ENCODE measurements at regions not wholly inside any gene's neighbourhood (a gene's known extent, or its start where the extent isn't known, plus 50 kb on each side); places are given as distances from the start of the nearest gene placed in this dataset.

DNA sequence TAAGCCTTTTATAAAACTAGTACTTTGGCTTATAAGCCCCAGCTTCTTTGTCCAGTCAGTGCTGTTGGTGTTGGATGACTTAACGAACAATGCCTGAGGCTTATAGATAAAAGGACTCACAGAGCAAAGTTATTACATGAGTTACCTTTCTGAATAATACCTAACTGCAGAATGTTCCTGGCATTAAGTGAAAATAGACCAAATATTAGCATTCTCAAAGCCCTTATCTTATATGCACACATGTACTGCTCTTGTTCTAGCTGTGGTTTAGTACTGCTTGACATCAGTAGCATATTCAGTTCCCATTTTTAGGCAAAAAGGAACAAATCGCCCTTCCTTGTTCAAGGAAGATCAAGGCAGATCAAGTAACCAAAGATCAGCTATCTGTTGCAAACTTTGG lies 131.6 kb downstream of the ZNF330 start:
- no peaks in the 10 kb centered on the region for H3F3A ChIP-seq (ENCODE audit: control insufficient read depth, insufficient read depth)
- H3K27ac ChIP-seq (ENCODE audit: low read depth, low read length) = no peak overlapping the region
- H3K4me1 ChIP-seq (ENCODE audit: control insufficient read depth, low read length) = no peaks in the 10 kb centered on the region
- H3K36me3 ChIP-seq (ENCODE audit: control insufficient read depth, low read length) = no peaks in the 10 kb centered on the region
- no peaks in the 10 kb centered on the region for H3K79me2 ChIP-seq (ENCODE audit: control insufficient read depth, low read length)
- H4K20me1 ChIP-seq (ENCODE audit: control insufficient read depth, insufficient read depth, low read depth, low read length) = no peaks in the 10 kb centered on the region
- no peaks in the 10 kb centered on the region for H3K9me3 ChIP-seq (ENCODE audit: control insufficient read depth, insufficient read depth, low read length)
- no peaks in the 10 kb centered on the region for H3K9me2 ChIP-seq (replicated peaks; ENCODE audit: control insufficient read depth, low read length)
- H3K4me2 ChIP-seq (ENCODE audit: low read length) = no peak overlapping the region
- TF ChIP-seq, protein P1, sequence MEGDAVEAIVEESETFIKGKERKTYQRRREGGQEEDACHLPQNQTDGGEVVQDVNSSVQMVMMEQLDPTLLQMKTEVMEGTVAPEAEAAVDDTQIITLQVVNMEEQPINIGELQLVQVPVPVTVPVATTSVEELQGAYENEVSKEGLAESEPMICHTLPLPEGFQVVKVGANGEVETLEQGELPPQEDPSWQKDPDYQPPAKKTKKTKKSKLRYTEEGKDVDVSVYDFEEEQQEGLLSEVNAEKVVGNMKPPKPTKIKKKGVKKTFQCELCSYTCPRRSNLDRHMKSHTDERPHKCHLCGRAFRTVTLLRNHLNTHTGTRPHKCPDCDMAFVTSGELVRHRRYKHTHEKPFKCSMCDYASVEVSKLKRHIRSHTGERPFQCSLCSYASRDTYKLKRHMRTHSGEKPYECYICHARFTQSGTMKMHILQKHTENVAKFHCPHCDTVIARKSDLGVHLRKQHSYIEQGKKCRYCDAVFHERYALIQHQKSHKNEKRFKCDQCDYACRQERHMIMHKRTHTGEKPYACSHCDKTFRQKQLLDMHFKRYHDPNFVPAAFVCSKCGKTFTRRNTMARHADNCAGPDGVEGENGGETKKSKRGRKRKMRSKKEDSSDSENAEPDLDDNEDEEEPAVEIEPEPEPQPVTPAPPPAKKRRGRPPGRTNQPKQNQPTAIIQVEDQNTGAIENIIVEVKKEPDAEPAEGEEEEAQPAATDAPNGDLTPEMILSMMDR (IDR thresholded peaks at IDR 0.05; ENCODE audit: low read depth, low read length, poor library complexity, severe bottlenecking) = no peak
- no peak for TF ChIP-seq EZH2phosphoT487 (IDR thresholded peaks at IDR 0.05; ENCODE audit: borderline replicate concordance, low read length)
- no peak overlapping the region for H3K4me3 ChIP-seq (ENCODE audit: low read length)
- H3K27me3 ChIP-seq (ENCODE audit: control insufficient read depth, low read length) = no peaks in the 10 kb centered on the region

DNA sequence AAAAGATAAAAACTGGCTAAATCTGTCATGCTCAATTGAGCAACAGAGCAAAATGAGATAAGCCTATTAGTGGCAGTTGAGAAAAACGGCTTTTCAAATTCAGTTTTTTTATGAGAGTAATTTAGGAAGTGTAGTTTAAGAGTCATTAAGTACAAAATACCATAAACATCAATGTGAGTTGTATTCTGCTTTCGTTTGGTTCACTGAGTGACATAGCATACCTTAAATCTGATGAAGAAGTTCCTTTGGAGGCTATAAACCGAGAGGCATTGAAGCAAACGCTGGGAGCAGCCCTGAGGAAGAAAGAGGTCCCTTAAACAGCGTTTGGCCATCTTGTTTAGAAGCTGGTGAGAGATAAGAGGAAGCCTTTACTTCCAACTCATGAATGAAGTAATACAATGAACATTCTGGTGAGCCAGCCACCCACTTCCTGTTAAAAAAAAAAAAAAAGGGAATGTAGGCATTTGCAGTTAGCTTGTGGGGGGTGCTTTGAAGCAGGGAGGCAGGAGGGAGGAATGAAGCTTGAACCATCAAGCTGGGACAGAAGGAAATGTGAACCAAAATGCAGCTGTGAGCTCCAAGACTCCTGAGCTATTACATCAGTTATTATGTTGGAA lies 132.3 kb downstream of the ZNF330 start:
- Histone ChIP-seq H3F3A (ENCODE audit: control insufficient read depth, insufficient read depth) (no peaks in the 10 kb centered on the region), H3K9me3 (ENCODE audit: control insufficient read depth, insufficient read depth, low read length) (no peaks in the 10 kb centered on the region), H4K20me1 (ENCODE audit: control insufficient read depth, insufficient read depth, low read depth, low read length) (no peaks in the 10 kb centered on the region), H3K4me2 (ENCODE audit: low read length) (no peak overlapping the region), H3K9me2 (replicated peaks; ENCODE audit: control insufficient read depth, low read length) (no peaks in the 10 kb centered on the region), H3K27ac (ENCODE audit: low read depth, low read length) (no peak overlapping the region), H3K4me3 (ENCODE audit: low read length) (no peak overlapping the region), H3K4me1 (ENCODE audit: control insufficient read depth, low read length) (no peaks in the 10 kb centered on the region), H3K36me3 (ENCODE audit: control insufficient read depth, low read length) (no peaks in the 10 kb centered on the region), H3K27me3 (ENCODE audit: control insufficient read depth, low read length) (no peaks in the 10 kb centered on the region), H3K79me2 (ENCODE audit: control insufficient read depth, low read length) (no peaks in the 10 kb centered on the region)
- no peak for TF ChIP-seq EZH2phosphoT487 (IDR thresholded peaks at IDR 0.05; ENCODE audit: borderline replicate concordance, low read length)
- TF ChIP-seq, protein P1 (IDR thresholded peaks at IDR 0.05; ENCODE audit: low read depth, low read length, poor library complexity, severe bottlenecking) = no peak

DNA sequence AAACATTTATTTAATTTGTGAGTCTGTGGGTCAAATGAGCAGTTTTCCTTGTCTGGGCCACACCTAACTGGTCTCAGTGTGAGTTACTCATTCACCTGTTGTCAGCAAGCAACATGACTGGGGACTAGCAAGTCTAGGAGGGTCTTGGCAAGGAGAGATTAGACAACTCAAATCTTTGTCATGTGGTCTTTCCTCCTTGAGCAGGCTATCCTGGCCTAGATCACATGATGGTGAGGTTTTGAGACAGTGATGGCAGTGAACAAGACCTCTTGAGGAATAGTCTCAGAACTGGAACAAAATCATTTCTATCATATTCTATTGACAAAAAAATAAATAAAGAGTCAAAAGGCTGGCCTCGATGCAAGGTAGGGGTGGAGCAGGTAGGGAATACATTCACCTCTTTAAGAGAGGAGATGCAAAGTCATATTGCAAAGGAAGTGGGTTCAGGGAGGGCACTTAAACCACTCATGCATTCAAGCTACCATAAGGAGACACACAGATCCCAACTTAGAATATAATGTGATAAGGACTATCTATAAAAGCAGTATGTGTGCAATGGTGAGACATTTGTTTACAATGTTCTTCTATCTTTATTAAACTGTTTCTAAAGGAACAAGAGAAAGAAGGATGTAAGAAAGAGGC lies 135.7 kb downstream of the ZNF330 start:
- Histone ChIP-seq H3K9me3 (ENCODE audit: control insufficient read depth, insufficient read depth, low read length) (no peaks in the 10 kb centered on the region), H3K27ac (ENCODE audit: low read depth, low read length) (no peak overlapping the region), H3F3A (ENCODE audit: control insufficient read depth, insufficient read depth) (no peaks in the 10 kb centered on the region), H3K9me2 (replicated peaks; ENCODE audit: control insufficient read depth, low read length) (no peaks in the 10 kb centered on the region), H4K20me1 (ENCODE audit: control insufficient read depth, insufficient read depth, low read depth, low read length) (no peaks in the 10 kb centered on the region), H3K79me2 (ENCODE audit: control insufficient read depth, low read length) (no peaks in the 10 kb centered on the region), H3K4me2 (ENCODE audit: low read length) (no peak overlapping the region), H3K36me3 (ENCODE audit: control insufficient read depth, low read length) (no peaks in the 10 kb centered on the region), H3K4me3 (ENCODE audit: low read length) (no peak overlapping the region), H3K27me3 (ENCODE audit: control insufficient read depth, low read length) (no peaks in the 10 kb centered on the region), H3K4me1 (ENCODE audit: control insufficient read depth, low read length) (no peaks in the 10 kb centered on the region)
- TF ChIP-seq EZH2phosphoT487 (IDR thresholded peaks at IDR 0.05; ENCODE audit: borderline replicate concordance, low read length) = no peak
- TF ChIP-seq, protein P1 (IDR thresholded peaks at IDR 0.05; ENCODE audit: low read depth, low read length, poor library complexity, severe bottlenecking) = no peak
